ENCODE measurements at regions not wholly inside any gene's neighbourhood (a gene's known extent, or its start where the extent isn't known, plus 50 kb on each side); places are given as distances from the start of the nearest gene placed in this dataset.

GRCh38 chr7:32215697-32216096, 145.5 kb upstream of the PDE1C start:
- TF ChIP-seq CTCF (IDR thresholded peaks at IDR 0.05; ENCODE audit: borderline replicate concordance, extremely low read depth, low read length, poor library complexity, severe bottlenecking) (no peak), EZH2 (IDR thresholded peaks at IDR 0.05; ENCODE audit: borderline replicate concordance, low read depth, low read length, severe bottlenecking) (no peak)

All from DND-41 (cell line).